Fibroblast of the aortic adventitia (primary cell): ENCODE measurements at regions not wholly inside any gene's neighbourhood (a gene's known extent, or its start where the extent isn't known, plus 50 kb on each side); places are given as distances from the start of the nearest gene placed in this dataset.

ENCODE experiments used
- DNase-seq: peaks from one replicate; pipeline ENCODE4 v3.0.0-alpha.2; 2010; ENCODE audit warnings: low read depth
- H3K4me3 ChIP-seq: 2 replicates; pipeline ENCODE4 v1.5.1; 2011; ENCODE audit warnings: low read depth, mild to moderate bottlenecking, control low read depth, low read length, moderate library complexity
- CTCF ChIP-seq: IDR thresholded peaks from 2 replicates; pipeline ENCODE4 v1.5.1; 2011; ENCODE audit warnings: mild to moderate bottlenecking, low read length, control low read depth, inconsistent platforms; ENCODE audit not compliant: insufficient read depth

GRCh38 chr15:31925541-31925940, 104.8 kb upstream of the CHRNA7 start:
- DNase-seq = no peak
- no peak for TF ChIP-seq CTCF
- no peak overlapping the region for H3K4me3 ChIP-seq

- no peak for TF ChIP-seq CTCF
- DNase-seq = no peak
- H3K4me3 ChIP-seq = no peak overlapping the region
Observed at GRCh38 chr15:31930967-31931366, 99.3 kb upstream of the CHRNA7 start.

- DNase-seq = no peak
- TF ChIP-seq CTCF = no peak
- H3K4me3 ChIP-seq = no peak overlapping the region
Observed at GRCh38 chr15:31932576-31932975, 97.7 kb upstream of the CHRNA7 start.

GRCh38 chr15:31934821-31935220, 95.5 kb upstream of the CHRNA7 start:
- H3K4me3 ChIP-seq = no peak overlapping the region
- DNase-seq = no peak
- TF ChIP-seq CTCF = no peak

GRCh38 chr15:31953478-31953877, 76.8 kb upstream of the CHRNA7 start:
- DNase-seq = no peak
- no peak for TF ChIP-seq CTCF
- no peak overlapping the region for H3K4me3 ChIP-seq

GRCh38 chr15:31954374-31955172, 75.7 kb upstream of the CHRNA7 start:
- no peak for DNase-seq
- no peak for TF ChIP-seq CTCF

GRCh38 chr15:31955734-31956133, 74.6 kb upstream of the CHRNA7 start:
- no peak for TF ChIP-seq CTCF
- no peak for DNase-seq

More at GRCh38 chr15:31954374-31955172, 75.7 kb upstream of the CHRNA7 start:
- no peak overlapping the region for H3K4me3 ChIP-seq

More at GRCh38 chr15:31955734-31956133, 74.6 kb upstream of the CHRNA7 start:
- H3K4me3 ChIP-seq = no peak overlapping the region
